Neural crest cell (in vitro differentiated cells): ENCODE measurements at regions not wholly inside any gene's neighbourhood (a gene's known extent, or its start where the extent isn't known, plus 50 kb on each side); places are given as distances from the start of the nearest gene placed in this dataset.

Source experiments
- DNase-seq: peaks from one replicate; pipeline ENCODE4 v3.0.0; 2021; ENCODE audit warnings: low read depth, mixed read lengths, low spot score
- H3K27ac Mint-ChIP-seq: one replicate; pipeline ENCODE4 v1.8.0; 2021; ENCODE audit warnings: mild to moderate bottlenecking, mixed read lengths; ENCODE audit not compliant: unreplicated experiment
- H3K27me3 Mint-ChIP-seq: 2 replicates; pipeline ENCODE4 v1.8.0; 2021; ENCODE audit warnings: low read depth, mild to moderate bottlenecking, mixed read lengths
- H3K36me3 Mint-ChIP-seq: 2 replicates; pipeline ENCODE4 v1.8.0; 2021; ENCODE audit warnings: low read depth, mild to moderate bottlenecking, mixed read lengths
- H3K4me1 Mint-ChIP-seq: 2 replicates; pipeline ENCODE4 v1.8.0; 2021; ENCODE audit warnings: mixed read lengths
- H3K4me3 Mint-ChIP-seq: one replicate; pipeline ENCODE4 v1.8.0; 2021; ENCODE audit warnings: mild to moderate bottlenecking, mixed read lengths
- H3K9me3 Mint-ChIP-seq: 2 replicates; pipeline ENCODE4 v1.8.0; 2021; ENCODE audit warnings: mixed read lengths
- TF ChIP-seq, protein P1 (sequence below): fragments of 200-600 bp; sonication (generic); conservative IDR thresholded peaks from 2 replicates; pipeline ENCODE4 v1.5.0; 2021; ENCODE audit warnings: antibody characterized with exemption, mild to moderate bottlenecking

DNA sequence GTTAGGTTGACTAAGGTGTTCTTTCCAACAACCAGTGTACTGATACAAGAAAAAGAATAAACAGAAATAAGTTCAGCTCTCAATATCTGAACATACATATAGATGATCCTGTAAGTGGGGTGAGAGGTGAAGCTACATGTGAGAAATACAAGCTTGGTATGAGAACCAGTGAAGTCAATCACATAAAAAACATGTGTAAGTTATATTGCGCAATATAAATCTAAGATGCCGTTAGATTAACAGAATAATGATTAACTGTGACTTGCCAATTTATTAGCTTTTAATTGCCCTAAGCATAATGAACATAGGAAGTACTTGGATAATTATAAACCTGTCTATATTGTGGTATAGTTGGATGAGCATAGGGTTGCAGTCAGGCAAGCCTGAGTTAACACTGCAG, 1597.1 kb upstream of the GOT2 start:
- Mint-ChIP-seq H3K4me1 (no peaks in the 10 kb centered on the region), H3K27me3 (no peaks in the 10 kb centered on the region), H3K9me3 (peaks cover 5% of the 10 kb centered on the region), H3K4me3 (no peak overlapping the region), H3K36me3 (no peaks in the 10 kb centered on the region), H3K27ac (no peak overlapping the region)
- no peak for DNase-seq
- TF ChIP-seq, protein P1, sequence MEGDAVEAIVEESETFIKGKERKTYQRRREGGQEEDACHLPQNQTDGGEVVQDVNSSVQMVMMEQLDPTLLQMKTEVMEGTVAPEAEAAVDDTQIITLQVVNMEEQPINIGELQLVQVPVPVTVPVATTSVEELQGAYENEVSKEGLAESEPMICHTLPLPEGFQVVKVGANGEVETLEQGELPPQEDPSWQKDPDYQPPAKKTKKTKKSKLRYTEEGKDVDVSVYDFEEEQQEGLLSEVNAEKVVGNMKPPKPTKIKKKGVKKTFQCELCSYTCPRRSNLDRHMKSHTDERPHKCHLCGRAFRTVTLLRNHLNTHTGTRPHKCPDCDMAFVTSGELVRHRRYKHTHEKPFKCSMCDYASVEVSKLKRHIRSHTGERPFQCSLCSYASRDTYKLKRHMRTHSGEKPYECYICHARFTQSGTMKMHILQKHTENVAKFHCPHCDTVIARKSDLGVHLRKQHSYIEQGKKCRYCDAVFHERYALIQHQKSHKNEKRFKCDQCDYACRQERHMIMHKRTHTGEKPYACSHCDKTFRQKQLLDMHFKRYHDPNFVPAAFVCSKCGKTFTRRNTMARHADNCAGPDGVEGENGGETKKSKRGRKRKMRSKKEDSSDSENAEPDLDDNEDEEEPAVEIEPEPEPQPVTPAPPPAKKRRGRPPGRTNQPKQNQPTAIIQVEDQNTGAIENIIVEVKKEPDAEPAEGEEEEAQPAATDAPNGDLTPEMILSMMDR = no peak

DNA sequence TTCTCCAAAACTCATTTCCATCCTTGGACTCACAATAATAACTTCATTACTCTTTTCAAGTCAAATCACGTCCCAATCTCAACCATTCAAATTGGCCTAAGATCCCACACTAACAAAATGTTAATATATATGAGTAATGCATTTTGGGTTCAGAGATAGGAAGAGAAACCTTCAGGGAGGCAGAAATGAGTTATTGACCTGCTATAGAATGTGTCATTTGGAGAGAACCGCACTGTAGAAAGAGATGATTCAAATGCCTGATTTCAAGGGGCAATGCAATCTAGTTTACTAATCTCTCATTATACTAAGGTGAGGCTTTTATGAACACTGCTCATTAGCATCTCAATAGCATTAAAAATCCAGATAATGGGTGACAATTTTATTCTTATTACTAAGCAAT, 1595.0 kb upstream of the GOT2 start:
- H3K27me3 Mint-ChIP-seq = no peaks in the 10 kb centered on the region
- no peak overlapping the region for H3K27ac Mint-ChIP-seq
- no peaks in the 10 kb centered on the region for H3K4me1 Mint-ChIP-seq
- TF ChIP-seq, protein P1 = no peak
- H3K36me3 Mint-ChIP-seq = no peaks in the 10 kb centered on the region
- no peak overlapping the region for H3K4me3 Mint-ChIP-seq
- H3K9me3 Mint-ChIP-seq = peaks cover 3% of the 10 kb centered on the region
- no peak for DNase-seq

DNA sequence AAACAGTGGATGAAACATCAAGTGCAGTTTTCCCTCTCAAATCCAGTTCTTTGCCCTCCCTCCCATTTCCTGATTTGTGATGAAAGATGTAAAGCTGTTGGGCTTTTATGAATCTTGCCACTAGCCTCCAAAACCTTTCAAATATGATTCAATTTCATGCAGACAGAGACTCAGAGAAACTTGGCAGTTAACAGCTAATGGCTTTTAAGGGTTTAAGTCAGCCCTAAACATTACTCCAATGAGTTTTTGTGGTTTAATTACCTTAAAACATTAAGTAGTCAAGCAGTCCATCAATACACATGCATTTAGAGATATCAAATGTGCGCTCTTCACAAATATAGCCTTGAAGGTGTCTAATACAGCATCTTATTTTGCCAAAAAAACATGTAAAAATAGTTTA, 1594.0 kb upstream of the GOT2 start:
- TF ChIP-seq, protein P1 = no peak
- Mint-ChIP-seq H3K9me3 (peaks cover 3% of the 10 kb centered on the region), H3K4me3 (no peak overlapping the region), H3K4me1 (no peaks in the 10 kb centered on the region), H3K27me3 (no peaks in the 10 kb centered on the region), H3K36me3 (no peaks in the 10 kb centered on the region), H3K27ac (no peak overlapping the region)
- DNase-seq = no peak

DNA sequence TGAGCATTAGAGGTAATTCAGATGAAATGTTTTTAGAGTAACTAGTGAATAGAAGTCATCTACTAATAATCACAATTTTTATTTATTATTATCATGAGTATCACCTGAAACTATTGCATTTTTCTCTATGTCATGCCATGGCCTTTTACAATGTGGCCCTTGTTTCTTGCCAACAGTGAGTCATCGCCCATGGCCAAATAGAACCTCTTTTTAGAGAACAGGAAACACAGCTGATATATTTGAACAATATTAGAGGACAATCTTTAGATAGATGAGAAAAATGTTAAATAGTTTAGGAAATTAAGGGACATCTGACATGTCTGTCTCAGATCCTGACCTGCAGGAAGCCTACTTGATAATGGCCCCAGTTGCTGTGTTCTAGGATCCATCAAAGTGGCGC, 1584.4 kb upstream of the GOT2 start:
- TF ChIP-seq, protein P1 = no peak
- Mint-ChIP-seq H3K27ac (no peak overlapping the region), H3K36me3 (no peaks in the 10 kb centered on the region), H3K27me3 (no peaks in the 10 kb centered on the region), H3K4me1 (no peaks in the 10 kb centered on the region), H3K9me3 (no peaks in the 10 kb centered on the region), H3K4me3 (no peak overlapping the region)
- no peak for DNase-seq

DNA sequence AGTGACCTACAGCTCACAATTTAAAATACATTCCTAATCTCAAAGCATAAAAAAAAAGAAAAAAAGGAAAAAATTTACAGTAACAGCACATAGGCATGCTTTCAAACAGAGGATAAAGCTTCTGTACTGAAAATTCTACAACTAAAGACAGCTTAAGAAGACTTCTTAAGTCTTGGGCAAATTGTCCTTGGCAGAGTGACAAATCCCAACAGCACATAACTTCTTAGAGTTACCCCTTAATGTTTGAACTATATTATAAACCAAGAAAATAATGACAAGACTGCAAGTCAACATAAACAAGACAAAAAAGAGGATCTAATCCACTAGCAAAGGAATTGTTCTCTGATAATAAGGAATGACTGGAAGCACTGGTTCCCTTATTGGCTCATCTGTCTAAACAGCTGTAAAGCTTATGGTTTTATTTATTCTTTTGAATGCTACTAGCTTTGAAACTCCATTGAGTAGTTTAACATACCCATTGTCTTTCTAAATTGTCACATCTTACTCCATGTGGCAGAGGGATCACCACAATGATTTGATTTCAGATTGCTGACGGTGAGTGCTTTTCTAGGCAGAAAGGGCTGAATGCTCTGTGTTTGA, 1576.8 kb upstream of the GOT2 start:
- H3K4me3 Mint-ChIP-seq = no peak overlapping the region
- H3K9me3 Mint-ChIP-seq = peaks cover 6% of the 10 kb centered on the region

More for the DNA sequence above, 1576.8 kb upstream of the GOT2 start:
- TF ChIP-seq, protein P1 = no peak
- H3K27me3 Mint-ChIP-seq = peaks cover 2% of the 10 kb centered on the region
- no peaks in the 10 kb centered on the region for H3K36me3 Mint-ChIP-seq
- no peak overlapping the region for H3K27ac Mint-ChIP-seq
- DNase-seq = no peak
- no peaks in the 10 kb centered on the region for H3K4me1 Mint-ChIP-seq
